GM23338 (cell line): ENCODE measurements at regions not wholly inside any gene's neighbourhood (a gene's known extent, or its start where the extent isn't known, plus 50 kb on each side); places are given as distances from the start of the nearest gene placed in this dataset.

Experiments used
- CREB1 ChIP-seq: fragments of 250-450 bp; sonication (Bioruptor Pico); IDR thresholded peaks from 2 replicates; pipeline ENCODE4 v1.5.0; 2020; ENCODE audit warnings: low read depth, mild to moderate bottlenecking, moderate library complexity
- CTCF ChIP-seq, 2 experiments: fragments of 200-600 bp in 1 of 2; sonication (generic) in 1 of 2; conservative IDR thresholded peaks; 2 replicates each; pipeline versions ENCODE4 v1.5.1 to v1.6.1; 2016 to 2017; ENCODE audit warnings: antibody characterized with exemption in 2 of 2, low read depth in 2 of 2, mild to moderate bottlenecking in 2 of 2, moderate library complexity in 1 of 2
- ETS1 ChIP-seq: IDR thresholded peaks from 2 replicates; pipeline ENCODE4 v1.6.1; 2016; ENCODE audit warnings: antibody characterized with exemption
- EZH2 ChIP-seq: fragments of 200-600 bp; sonication (generic); IDR thresholded peaks from one replicate; pipeline ENCODE4 v1.8.0; 2017; ENCODE audit warnings: antibody characterized with exemption, mild to moderate bottlenecking, low read depth; ENCODE audit not compliant: unreplicated experiment
- EZH2phosphoT487 ChIP-seq: fragments of 200-600 bp; sonication (generic); IDR thresholded peaks from one replicate; pipeline ENCODE4 v1.8.1; 2018; ENCODE audit warnings: antibody characterized with exemption; ENCODE audit not compliant: unreplicated experiment
- JUNB ChIP-seq: IDR thresholded peaks from one replicate; pipeline ENCODE4 v1.6.1; 2016; ENCODE audit warnings: antibody characterized with exemption; ENCODE audit not compliant: unreplicated experiment
- POLR2AphosphoS5 ChIP-seq: IDR thresholded peaks from 2 replicates; pipeline ENCODE4 v1.6.1; 2016; ENCODE audit warnings: antibody characterized with exemption, low read depth
- ZNF114 ChIP-seq: fragments of 250-450 bp; sonication (Bioruptor Pico); IDR thresholded peaks from 2 replicates; pipeline ENCODE4 v1.5.0; 2020; ENCODE audit warnings: mild to moderate bottlenecking, moderate library complexity
- ZNF331 ChIP-seq: fragments of 250-450 bp; sonication (Bioruptor Pico); IDR thresholded peaks from 2 replicates; pipeline ENCODE4 v1.5.0; 2020; ENCODE audit warnings: low read depth, mild to moderate bottlenecking, moderate library complexity
- ZNF462 ChIP-seq: fragments of 250-450 bp; sonication (Bioruptor Pico); IDR thresholded peaks from 2 replicates; pipeline ENCODE4 v1.5.0; 2020; ENCODE audit warnings: mild to moderate bottlenecking, moderate library complexity
- TF ChIP-seq, protein P1 (sequence below): IDR thresholded peaks from one replicate; pipeline ENCODE4 v1.6.1; 2018; ENCODE audit warnings: antibody characterized with exemption; ENCODE audit not compliant: unreplicated experiment

DNA sequence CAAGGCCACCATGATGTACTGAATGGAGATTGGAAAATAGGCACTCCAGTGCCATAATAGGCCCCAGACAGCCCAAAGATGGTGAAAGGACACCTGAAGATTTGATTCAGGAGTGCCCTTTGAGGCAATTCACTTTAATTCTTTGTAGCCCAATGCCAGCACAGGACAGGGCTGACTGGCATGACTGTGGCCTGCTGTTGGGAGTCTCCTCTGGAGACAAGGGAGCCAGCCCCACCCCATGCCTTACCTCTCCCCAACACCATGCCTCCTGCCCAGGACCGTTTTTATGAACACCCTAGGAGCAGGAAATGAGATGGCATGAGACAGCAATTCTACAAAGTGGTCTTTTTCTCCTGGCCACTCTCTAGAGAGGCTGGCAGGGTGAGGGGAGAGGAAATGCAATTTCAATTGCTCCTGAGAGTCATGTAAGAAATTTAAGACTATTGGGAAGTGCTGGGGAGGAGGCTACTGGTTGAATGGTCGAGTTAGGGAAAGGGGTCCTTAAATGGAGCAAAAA lies 94.2 kb upstream of the MAMLD1 start:
- TF ChIP-seq CTCF (conservative IDR thresholded peaks at IDR 0.05; ENCODE audit: low read depth in 2 of 2) (no peak), CREB1 (CRISPR knock-in tag) (no peak), POLR2AphosphoS5 (no peak), EZH2 (no peak), EZH2phosphoT487 (no peak), ZNF462 (CRISPR knock-in tag) (no peak), ETS1 (no peak), ZNF331 (CRISPR knock-in tag) (no peak), JUNB (no peak), ZNF114 (CRISPR knock-in tag) (no peak)
- TF ChIP-seq, protein P1, sequence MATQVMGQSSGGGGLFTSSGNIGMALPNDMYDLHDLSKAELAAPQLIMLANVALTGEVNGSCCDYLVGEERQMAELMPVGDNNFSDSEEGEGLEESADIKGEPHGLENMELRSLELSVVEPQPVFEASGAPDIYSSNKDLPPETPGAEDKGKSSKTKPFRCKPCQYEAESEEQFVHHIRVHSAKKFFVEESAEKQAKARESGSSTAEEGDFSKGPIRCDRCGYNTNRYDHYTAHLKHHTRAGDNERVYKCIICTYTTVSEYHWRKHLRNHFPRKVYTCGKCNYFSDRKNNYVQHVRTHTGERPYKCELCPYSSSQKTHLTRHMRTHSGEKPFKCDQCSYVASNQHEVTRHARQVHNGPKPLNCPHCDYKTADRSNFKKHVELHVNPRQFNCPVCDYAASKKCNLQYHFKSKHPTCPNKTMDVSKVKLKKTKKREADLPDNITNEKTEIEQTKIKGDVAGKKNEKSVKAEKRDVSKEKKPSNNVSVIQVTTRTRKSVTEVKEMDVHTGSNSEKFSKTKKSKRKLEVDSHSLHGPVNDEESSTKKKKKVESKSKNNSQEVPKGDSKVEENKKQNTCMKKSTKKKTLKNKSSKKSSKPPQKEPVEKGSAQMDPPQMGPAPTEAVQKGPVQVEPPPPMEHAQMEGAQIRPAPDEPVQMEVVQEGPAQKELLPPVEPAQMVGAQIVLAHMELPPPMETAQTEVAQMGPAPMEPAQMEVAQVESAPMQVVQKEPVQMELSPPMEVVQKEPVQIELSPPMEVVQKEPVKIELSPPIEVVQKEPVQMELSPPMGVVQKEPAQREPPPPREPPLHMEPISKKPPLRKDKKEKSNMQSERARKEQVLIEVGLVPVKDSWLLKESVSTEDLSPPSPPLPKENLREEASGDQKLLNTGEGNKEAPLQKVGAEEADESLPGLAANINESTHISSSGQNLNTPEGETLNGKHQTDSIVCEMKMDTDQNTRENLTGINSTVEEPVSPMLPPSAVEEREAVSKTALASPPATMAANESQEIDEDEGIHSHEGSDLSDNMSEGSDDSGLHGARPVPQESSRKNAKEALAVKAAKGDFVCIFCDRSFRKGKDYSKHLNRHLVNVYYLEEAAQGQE: no peak
